A549 (cell line): ENCODE measurements at regions not wholly inside any gene's neighbourhood (a gene's known extent, or its start where the extent isn't known, plus 50 kb on each side); places are given as distances from the start of the nearest gene placed in this dataset.

ENCODE experiments used
- BHLHE40 ChIP-seq: IDR thresholded peaks from 2 replicates; pipeline ENCODE4 v1.6.1; 2012; ENCODE audit warnings: low read depth, low read length, inconsistent platforms
- EHMT2 ChIP-seq: fragments of 200-600 bp; sonication (generic); IDR thresholded peaks from 2 replicates; pipeline ENCODE4 v1.6.1; 2016; ENCODE audit warnings: antibody characterized with exemption, low read depth, mild to moderate bottlenecking, moderate library complexity
- MYC ChIP-seq: IDR thresholded peaks from 2 replicates; pipeline ENCODE4 v1.6.1; 2012; ENCODE audit warnings: mild to moderate bottlenecking, inconsistent platforms, low read length, improper control_type of control experiment, borderline replicate concordance
- NPAS2 ChIP-seq: fragments of 250-450 bp; sonication (Bioruptor Pico); IDR thresholded peaks from 2 replicates; pipeline ENCODE4 v1.8.0; 2022; ENCODE audit warnings: mild to moderate bottlenecking, moderate library complexity, borderline replicate concordance
- POLR2A ChIP-seq: IDR thresholded peaks from 2 replicates; pipeline ENCODE4 v1.6.1; 2012; ENCODE audit warnings: mild to moderate bottlenecking, low read length
- RAD21 ChIP-seq, 2 experiments: fragments of >200 bp in 1 of 2; sonication (Bioruptor Twin) in 1 of 2; formaldehyde crosslinking in 1 of 2; IDR thresholded peaks in 1 of 2; conservative IDR thresholded peaks in 1 of 2; 2 replicates in 1 of 2; 3 replicates in 1 of 2; pipeline ENCODE4 v1.6.1; 2012 to 2018; ENCODE audit warnings: inconsistent platforms in 1 of 2
- RCOR1 ChIP-seq: fragments of 150-350 bp; IDR thresholded peaks from 2 replicates; pipeline ENCODE4 v1.6.1; 2014; ENCODE audit warnings: antibody characterized with exemption, low read length, low read depth
- SMC3 ChIP-seq: fragments of >200 bp; sonication (Bioruptor Twin); formaldehyde crosslinking; IDR thresholded peaks from 3 replicates; pipeline ENCODE4 v1.6.1; 2018; ENCODE audit warnings: inconsistent platforms
- TF ChIP-seq, protein P1 (sequence below): fragments of >200 bp; sonication (Bioruptor Twin); formaldehyde crosslinking; IDR thresholded peaks from 3 replicates; pipeline ENCODE4 v1.5.1; 2016

DNA sequence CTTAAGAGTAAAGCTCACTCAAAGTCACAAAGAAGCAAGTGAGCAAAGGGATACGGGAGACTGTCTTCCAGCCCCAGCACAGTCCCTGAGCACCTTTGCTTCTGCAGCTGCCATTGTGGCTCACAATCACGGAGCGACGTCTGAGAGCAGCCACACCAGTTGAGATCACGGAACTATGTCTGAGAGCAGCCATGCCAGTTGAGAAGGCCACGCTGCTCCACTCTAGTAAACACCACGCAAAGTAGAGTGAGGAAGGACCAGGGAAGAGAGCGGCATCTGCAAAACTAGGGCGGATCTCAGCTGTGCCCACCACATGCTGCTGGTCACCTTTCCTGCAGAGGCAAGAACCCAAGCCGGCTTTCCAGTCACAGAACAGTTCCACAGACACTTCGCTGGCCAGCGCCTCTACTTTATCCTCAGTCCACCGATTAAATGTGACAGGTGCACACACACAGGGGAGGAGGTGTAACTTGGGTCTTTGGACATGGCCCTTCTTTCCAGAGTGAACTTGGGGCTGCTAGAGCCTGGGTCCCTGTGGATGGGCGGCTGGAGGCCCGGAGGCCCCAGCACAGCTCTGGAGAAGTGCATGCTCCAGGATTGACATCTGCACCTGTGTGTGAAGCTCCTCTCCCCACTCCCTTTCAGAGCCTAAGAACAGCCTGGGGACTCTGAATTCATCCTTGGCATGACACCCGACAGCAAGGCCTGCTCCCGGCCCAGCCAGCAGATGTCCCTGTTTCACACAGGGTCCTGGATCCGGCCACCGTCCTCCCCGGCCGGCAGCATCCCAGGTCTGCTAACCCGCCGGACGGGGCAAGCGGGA lies 324.9 kb upstream of the IRX4 start:
- TF ChIP-seq, protein P1, sequence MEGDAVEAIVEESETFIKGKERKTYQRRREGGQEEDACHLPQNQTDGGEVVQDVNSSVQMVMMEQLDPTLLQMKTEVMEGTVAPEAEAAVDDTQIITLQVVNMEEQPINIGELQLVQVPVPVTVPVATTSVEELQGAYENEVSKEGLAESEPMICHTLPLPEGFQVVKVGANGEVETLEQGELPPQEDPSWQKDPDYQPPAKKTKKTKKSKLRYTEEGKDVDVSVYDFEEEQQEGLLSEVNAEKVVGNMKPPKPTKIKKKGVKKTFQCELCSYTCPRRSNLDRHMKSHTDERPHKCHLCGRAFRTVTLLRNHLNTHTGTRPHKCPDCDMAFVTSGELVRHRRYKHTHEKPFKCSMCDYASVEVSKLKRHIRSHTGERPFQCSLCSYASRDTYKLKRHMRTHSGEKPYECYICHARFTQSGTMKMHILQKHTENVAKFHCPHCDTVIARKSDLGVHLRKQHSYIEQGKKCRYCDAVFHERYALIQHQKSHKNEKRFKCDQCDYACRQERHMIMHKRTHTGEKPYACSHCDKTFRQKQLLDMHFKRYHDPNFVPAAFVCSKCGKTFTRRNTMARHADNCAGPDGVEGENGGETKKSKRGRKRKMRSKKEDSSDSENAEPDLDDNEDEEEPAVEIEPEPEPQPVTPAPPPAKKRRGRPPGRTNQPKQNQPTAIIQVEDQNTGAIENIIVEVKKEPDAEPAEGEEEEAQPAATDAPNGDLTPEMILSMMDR, result peak; percentile 29; the same call in 1 of the 3 replicates
- TF ChIP-seq POLR2A, result no peak
- TF ChIP-seq SMC3, result peak; percentile 33; the same call in 1 of the 3 replicates
- TF ChIP-seq RAD21 (conservative IDR thresholded peaks at IDR 0.05 in 1 of 2, IDR thresholded peaks at IDR 0.05 in 1 of 2), result peak; percentile 34 to 52; a peak in 3 of 5 replicates
- TF ChIP-seq RCOR1, result no peak
- TF ChIP-seq NPAS2 (CRISPR knock-in tag), result no peak
- no peak for TF ChIP-seq EHMT2
- no peak for TF ChIP-seq BHLHE40
- TF ChIP-seq MYC, result no peak
